ENCODE measurements at regions not wholly inside any gene's neighbourhood (a gene's known extent, or its start where the extent isn't known, plus 50 kb on each side); places are given as distances from the start of the nearest gene placed in this dataset.
"Not testable (repeated sequence)": the region's sequence is repeated elsewhere in the genome, so short reads cannot be mapped to it uniquely, and the experiment has no call there.

- ATAC-seq = no peak
Observed at GRCh38 chr3:89783341-89783927, 676.0 kb downstream of the EPHA3 start.

- ATAC-seq = no peak
Observed at GRCh38 chr3:89787485-89787884, 680.1 kb downstream of the EPHA3 start.

DNA sequence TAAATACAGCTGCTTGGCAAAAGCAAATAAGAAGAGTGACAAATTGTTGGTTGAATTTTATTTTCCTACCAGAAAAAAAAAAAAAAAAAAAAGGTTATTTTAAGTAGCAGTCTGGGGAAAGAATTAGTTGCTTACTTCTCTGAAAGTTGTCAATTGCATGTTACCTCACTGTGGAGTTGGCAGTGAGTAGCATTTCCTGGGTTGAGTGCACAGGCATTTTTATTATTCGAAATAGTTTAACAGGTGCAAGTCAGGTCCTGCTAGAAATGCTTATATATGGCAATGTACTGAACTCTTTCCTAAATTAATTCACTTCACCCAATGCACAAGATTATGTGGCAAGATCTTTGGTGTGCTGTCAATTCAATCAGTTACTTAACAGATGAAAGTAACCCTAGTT, 680.6 kb downstream of the EPHA3 start:
- no peak for ATAC-seq

DNA sequence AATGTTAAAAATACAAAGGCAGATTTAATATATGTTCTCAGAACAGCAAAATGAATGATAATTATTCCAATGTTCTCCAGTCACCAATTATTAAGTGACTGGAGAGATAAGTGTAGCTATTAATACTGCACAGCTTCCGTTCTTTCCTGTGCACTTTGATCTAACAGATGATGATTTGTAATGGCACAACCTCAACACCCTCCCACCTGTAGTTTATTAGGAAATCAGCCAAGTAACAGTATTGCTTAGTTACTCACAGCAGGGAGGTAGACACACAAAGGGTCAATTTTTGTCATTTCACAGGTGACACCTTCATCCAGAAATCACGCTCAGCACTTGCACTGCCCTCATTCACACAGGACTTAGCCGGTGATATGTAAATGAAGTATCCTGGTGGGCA, 688.1 kb downstream of the EPHA3 start:
- no peak for ATAC-seq

GRCh38 chr3:89802881-89803280, 695.5 kb downstream of the EPHA3 start:
- no peak for ATAC-seq

- ATAC-seq = no peak
Observed at GRCh38 chr3:89803711-89804110, 696.3 kb downstream of the EPHA3 start.

- no peak for ATAC-seq
Observed at GRCh38 chr3:89806166-89806565, 698.7 kb downstream of the EPHA3 start.

- no peak for ATAC-seq
Observed at GRCh38 chr3:89808680-89809197, 701.3 kb downstream of the EPHA3 start.

- ATAC-seq = no peak
Observed at GRCh38 chr3:89813500-89813899, 706.1 kb downstream of the EPHA3 start.

- no peak for ATAC-seq
Observed at GRCh38 chr3:89841041-89841440, 733.6 kb downstream of the EPHA3 start.

GRCh38 chr3:89845053-89845452, 737.6 kb downstream of the EPHA3 start:
- ATAC-seq = no peak

DNA sequence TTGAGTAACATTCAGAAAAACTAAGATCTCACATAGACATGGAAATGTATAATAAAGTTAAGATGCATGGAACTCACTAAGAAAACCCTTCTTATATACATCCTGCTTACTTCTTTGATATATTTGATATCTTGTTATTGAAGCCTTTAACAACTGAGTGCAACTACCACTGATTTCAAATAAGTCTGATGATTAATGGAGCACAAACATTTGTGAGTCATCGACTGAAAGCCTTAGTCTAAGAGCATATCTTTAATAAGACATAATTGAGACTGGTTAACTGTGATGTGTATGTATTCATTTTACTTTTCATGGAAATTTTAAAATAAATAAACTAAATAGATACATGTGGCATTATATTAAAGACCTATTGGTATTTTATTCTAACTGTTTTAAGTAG, 740.5 kb downstream of the EPHA3 start:
- ATAC-seq = no peak

DNA sequence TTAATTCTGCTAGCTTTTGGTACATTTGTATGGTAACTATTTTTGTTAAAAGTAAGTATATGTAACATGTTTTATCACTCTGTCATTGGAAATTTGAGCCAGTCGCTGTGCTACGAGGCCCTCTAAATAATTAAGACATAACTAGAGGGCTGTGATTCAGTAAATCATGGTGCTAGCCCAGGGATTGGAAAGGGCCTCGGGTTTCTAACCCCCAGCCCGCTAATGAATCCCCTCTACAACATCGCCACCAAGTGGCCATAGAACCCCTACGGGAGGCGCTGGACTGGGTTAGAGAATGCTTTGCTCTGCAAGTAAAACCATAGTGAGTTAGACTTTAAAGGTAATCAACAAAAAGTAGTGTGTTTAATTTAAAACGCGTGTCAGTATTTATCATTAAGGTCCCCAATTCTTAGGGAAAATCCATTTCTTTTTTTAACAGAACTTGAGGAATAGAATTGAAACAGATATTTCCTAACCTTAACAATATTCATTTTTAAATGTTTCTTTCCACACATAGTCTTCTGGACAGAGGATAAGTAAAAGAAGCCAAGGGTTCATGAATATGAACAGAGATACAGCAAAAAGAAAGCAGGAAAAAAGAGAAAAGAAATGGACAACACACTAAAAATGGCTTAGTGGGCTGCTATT, 744.7 kb downstream of the EPHA3 start:
- ATAC-seq = no peak

GRCh38 chr3:89859757-89860156, 752.3 kb downstream of the EPHA3 start:
- no peak for ATAC-seq

- no peak for ATAC-seq
Observed at GRCh38 chr3:89867286-89867685, 759.9 kb downstream of the EPHA3 start.

- ATAC-seq = no peak
Observed at GRCh38 chr3:89876116-89876515, 768.7 kb downstream of the EPHA3 start.

DNA sequence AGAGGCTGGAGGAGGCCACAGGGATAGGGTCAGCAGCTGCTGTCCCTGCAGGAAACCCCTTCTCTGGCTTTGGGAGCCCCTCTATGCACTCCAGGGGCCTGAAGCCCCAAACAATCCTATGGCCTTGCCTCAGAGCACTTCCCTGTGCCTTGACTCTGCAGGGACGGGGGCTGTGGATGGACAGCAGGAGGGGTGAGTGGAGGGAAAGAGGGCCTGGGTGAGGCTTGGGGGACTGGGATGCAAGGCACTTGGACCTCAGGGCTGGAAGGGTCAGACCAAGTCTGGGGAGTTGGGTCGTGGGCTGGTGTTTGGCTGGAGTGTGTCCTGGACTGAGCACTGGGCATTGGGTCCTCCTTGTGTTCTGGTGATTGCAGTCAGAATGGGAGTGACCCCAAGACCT, 769.8 kb downstream of the EPHA3 start:
- ATAC-seq = no peak

DNA sequence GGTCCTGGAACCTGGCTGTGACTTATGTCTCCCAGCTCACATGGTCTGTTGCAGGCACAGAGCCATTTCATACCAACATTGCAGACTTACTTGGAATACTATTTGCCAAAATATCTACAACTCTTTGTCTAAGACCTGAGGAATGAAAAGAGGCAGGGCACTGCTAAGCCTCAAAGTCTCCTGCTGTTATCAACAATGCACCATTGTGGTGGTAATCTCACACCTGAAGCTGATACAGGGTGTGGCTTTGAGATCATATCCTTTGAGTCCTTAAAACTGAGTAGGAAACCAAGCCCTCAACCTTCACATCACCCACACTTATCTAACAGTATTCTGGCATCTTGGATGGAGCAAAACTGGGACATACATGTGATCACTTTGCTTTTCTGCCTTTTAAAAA, 782.0 kb downstream of the EPHA3 start:
- ATAC-seq = no peak

DNA sequence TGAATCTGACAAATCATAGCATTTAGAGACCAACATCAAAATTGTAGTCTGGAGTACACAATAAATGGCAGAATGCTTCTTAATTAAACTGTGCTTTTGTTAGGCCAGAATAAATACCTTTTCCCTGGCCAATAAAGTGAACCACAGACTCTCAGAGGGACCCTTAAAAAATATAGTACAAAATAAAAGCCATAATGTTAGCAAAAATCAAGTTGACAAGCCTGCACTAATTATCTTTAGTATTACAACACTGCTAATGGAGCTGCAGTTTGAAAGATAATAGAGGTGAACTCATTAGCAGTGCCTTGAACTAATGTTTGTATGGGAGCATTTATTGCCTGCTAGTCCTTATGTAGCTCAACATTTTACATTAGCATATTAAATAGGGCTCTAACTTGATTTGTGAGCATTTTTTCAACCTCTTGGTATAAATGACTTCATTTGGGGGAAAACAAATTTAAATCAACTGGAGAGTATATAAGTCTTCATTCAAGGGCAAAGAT, 801.3 kb downstream of the EPHA3 start:
- ATAC-seq = no peak

GRCh38 chr3:89912031-89912430, 804.6 kb downstream of the EPHA3 start:
- ATAC-seq = no peak

- no peak for ATAC-seq
Observed at GRCh38 chr3:89923921-89924610, 816.6 kb downstream of the EPHA3 start.

DNA sequence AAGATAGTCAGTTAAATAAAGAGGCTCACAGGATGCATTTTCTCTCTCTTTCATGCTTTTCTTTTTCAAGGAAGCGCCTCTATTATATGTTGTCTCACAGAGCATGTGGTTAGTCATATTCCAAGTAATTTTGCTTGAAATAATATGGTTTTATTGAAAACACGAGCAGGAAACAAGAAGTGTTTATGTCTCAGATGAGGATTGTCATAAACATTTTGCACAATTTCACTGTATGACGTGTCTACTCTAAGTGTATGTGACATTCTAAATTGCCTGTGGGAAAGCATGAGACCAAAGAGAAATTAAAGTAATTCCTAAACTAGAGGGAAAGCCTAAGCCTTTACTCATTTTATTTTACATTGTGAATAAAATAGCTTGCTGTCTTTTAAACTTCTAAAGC, 818.6 kb downstream of the EPHA3 start:
- no peak for ATAC-seq

DNA sequence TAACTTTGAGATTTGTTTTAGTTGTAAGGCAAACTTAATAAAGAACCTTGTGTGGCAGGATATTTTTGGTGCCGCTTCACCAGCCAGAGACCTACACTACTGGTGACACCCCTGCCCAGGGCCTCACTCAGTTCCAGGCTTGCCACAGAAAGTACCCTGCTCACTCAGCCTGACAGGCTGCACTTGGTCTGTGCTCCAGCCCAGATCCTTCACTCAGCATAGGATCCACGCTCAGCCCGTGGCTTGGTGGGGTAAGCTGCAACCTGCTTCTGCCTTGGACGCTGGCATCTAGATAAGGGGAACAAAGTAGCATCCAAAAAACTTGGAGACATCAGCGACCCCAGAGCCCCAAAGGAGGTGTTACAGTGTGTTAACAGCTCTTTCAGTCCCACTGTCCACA, 825.5 kb downstream of the EPHA3 start:
- no peak for ATAC-seq

DNA sequence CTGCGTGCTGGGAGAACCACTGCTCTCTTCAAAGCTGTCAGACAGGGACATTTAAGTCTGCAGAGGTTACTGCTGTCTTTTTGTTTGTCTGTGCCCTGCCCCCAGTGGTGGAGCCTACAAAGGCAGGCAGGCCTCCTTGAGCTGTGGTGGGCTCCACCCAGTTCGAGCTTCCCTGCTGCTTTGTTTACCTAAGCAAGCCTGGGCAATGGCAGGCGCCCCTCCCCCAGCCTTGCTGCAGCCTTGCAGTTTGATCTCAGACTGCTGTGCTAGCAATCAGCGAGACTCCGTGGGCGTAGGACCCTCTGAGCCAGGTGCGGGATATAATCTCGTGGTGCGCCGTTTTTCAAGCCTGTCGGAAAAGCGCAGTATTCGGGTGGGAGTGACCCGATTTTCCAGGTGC, 837.0 kb downstream of the EPHA3 start:
- not testable (repeated sequence) for ATAC-seq
